ENCODE measurements at regions not wholly inside any gene's neighbourhood (a gene's known extent, or its start where the extent isn't known, plus 50 kb on each side); places are given as distances from the start of the nearest gene placed in this dataset.
"Not testable (repeated sequence)": the region's sequence is repeated elsewhere in the genome, so short reads cannot be mapped to it uniquely, and the experiment has no call there.

GRCh38 chr1:30660241-30660640 is 63.1 kb downstream of the MATN1 start:
- DNase-seq: no peak

GRCh38 chr1:30659702-30660101 is 63.7 kb downstream of the MATN1 start:
- DNase-seq: no peak

- not testable (repeated sequence) for DNase-seq
These were observed 65.0 kb downstream of the MATN1 start for GRCh38 chr1:30658375-30658774.

GRCh38 chr1:30658014-30658336 is 65.4 kb downstream of the MATN1 start:
- no peak for DNase-seq

GRCh38 chr1:30657131-30658013 is 66.0 kb downstream of the MATN1 start:
- DNase-seq: no peak

GRCh38 chr1:30656171-30656940 is 67.0 kb downstream of the MATN1 start:
- no peak for DNase-seq

- no peak for DNase-seq
These were observed 67.7 kb downstream of the MATN1 start for GRCh38 chr1:30655672-30656071.

- no peak for DNase-seq
These were observed 69.2 kb downstream of the MATN1 start for GRCh38 chr1:30654188-30654587.

GRCh38 chr1:30652152-30652841 is 71.1 kb downstream of the MATN1 start:
- DNase-seq: no peak

GRCh38 chr1:30651395-30651794 is 72.0 kb downstream of the MATN1 start:
- not testable (repeated sequence) for DNase-seq

GRCh38 chr1:30650968-30651320 is 72.4 kb downstream of the MATN1 start:
- no peak for DNase-seq

- no peak for DNase-seq
These were observed 73.1 kb downstream of the MATN1 start for GRCh38 chr1:30650038-30650967.

GRCh38 chr1:30649321-30649991 is 73.9 kb downstream of the MATN1 start:
- DNase-seq: no peak

GRCh38 chr1:30648408-30649000 is 74.9 kb downstream of the MATN1 start:
- no peak for DNase-seq

- DNase-seq: no peak
These were observed 77.6 kb downstream of the MATN1 start for GRCh38 chr1:30645807-30646206.

- no peak for DNase-seq
These were observed 80.8 kb downstream of the MATN1 start for GRCh38 chr1:30642391-30643120.

GRCh38 chr1:30641572-30642353 is 81.6 kb downstream of the MATN1 start:
- no peak for DNase-seq

- DNase-seq: no peak
These were observed 83.4 kb downstream of the MATN1 start for GRCh38 chr1:30639881-30640452.

- DNase-seq: no peak
These were observed 84.6 kb downstream of the MATN1 start for GRCh38 chr1:30638811-30639210.

- no peak for DNase-seq
These were observed 85.3 kb downstream of the MATN1 start for GRCh38 chr1:30638086-30638485.
